ENCODE measurements at regions not wholly inside any gene's neighbourhood (a gene's known extent, or its start where the extent isn't known, plus 50 kb on each side); places are given as distances from the start of the nearest gene placed in this dataset.
A peak's percentile ranks its signal among the peaks of the same experiment; 100 is the strongest.

- Histone ChIP-seq H2AK5ac (ENCODE audit: insufficient read length, low read length) (no peak overlapping the region), H3K18ac (ENCODE audit: insufficient read length, low read depth, low read length) (no peak overlapping the region), H2BK15ac (ENCODE audit: low read depth, low read length) (no peak overlapping the region), H3K79me2 (ENCODE audit: insufficient read depth, low read length) (no peaks in the 10 kb centered on the region), H3K4ac (ENCODE audit: low read depth, low read length) (no peak overlapping the region), H2BK120ac (ENCODE audit: low read depth, low read length, poor library complexity, severe bottlenecking) (no peak overlapping the region), H3K27ac (ENCODE audit: insufficient read length, low read depth, low read length) (no peak overlapping the region), H2AFZ (ENCODE audit: low read length) (peak overlapping the region; percentile 99), H3K14ac (ENCODE audit: insufficient read depth, low read length) (no peak overlapping the region), H3T11ph (ENCODE audit: low read length) (no peak overlapping the region), H4K91ac (ENCODE audit: insufficient read length, low read depth, low read length) (no peak overlapping the region), H3K4me2 (ENCODE audit: insufficient read depth, insufficient read length, low read length) (no peak overlapping the region), H3K23ac (ENCODE audit: insufficient read length, low read depth, low read length) (no peak overlapping the region), H2BK5ac (ENCODE audit: insufficient read length, low read length) (no peak overlapping the region), H3K27me3 (ENCODE audit: insufficient read depth, low read length) (no peaks in the 10 kb centered on the region), H3K23me2 (ENCODE audit: insufficient read length, low read depth, low read length, poor library complexity, severe bottlenecking) (no peaks in the 10 kb centered on the region), H3K4me1 (ENCODE audit: insufficient read depth, low read length) (no peaks in the 10 kb centered on the region; the same call in 1 of the 2 replicates), H3K56ac (ENCODE audit: insufficient read length, low read depth, low read length) (no peak overlapping the region), H4K8ac (replicated peaks; ENCODE audit: insufficient read length, low read depth, low read length) (no peak overlapping the region), H4K20me1 (ENCODE audit: control insufficient read depth, insufficient read depth, insufficient read length) (no peaks in the 10 kb centered on the region), H3K79me1 (ENCODE audit: insufficient read depth, low read depth, low read length, poor library complexity, severe bottlenecking) (no peaks in the 10 kb centered on the region), H2BK12ac (ENCODE audit: insufficient read length, low read depth, low read length) (no peak overlapping the region), H3K9me3 (ENCODE audit: control insufficient read depth, low read depth, low read length) (no peaks in the 10 kb centered on the region), H2BK20ac (ENCODE audit: low read depth, low read length, poor library complexity, severe bottlenecking) (no peak overlapping the region), H4K5ac (ENCODE audit: insufficient read length, low read depth, low read length) (no peak overlapping the region), H3K9ac (ENCODE audit: extremely low read depth, insufficient read length, low read length) (no peak overlapping the region)
- TF ChIP-seq, protein P1, sequence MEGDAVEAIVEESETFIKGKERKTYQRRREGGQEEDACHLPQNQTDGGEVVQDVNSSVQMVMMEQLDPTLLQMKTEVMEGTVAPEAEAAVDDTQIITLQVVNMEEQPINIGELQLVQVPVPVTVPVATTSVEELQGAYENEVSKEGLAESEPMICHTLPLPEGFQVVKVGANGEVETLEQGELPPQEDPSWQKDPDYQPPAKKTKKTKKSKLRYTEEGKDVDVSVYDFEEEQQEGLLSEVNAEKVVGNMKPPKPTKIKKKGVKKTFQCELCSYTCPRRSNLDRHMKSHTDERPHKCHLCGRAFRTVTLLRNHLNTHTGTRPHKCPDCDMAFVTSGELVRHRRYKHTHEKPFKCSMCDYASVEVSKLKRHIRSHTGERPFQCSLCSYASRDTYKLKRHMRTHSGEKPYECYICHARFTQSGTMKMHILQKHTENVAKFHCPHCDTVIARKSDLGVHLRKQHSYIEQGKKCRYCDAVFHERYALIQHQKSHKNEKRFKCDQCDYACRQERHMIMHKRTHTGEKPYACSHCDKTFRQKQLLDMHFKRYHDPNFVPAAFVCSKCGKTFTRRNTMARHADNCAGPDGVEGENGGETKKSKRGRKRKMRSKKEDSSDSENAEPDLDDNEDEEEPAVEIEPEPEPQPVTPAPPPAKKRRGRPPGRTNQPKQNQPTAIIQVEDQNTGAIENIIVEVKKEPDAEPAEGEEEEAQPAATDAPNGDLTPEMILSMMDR (conservative IDR thresholded peaks at IDR 0.05): peak; percentile 96
- DNase-seq: peak; percentile 95
- Mint-ChIP-seq H3K9me3 (no peaks in the 10 kb centered on the region), H3K27me3 (ENCODE audit: low read depth) (peaks cover 3% of the 10 kb centered on the region; the same call in 1 of the 2 replicates), H3K4me3 (no peak overlapping the region), H3K27ac (no peak overlapping the region), H3K4me1 (peaks cover 7 to 8% of the 10 kb centered on the region in 2 experiments; a peak in 2 of 4 replicates), H3K36me3 (ENCODE audit: insufficient read depth in 1 of 3, low read depth in 3 of 3) (no peaks in the 10 kb centered on the region)
- WGBS (ENCODE audit: extremely low coverage, insufficient read length, low lambda C conversion rate): no CpG with 5 or more reads among the region's 13 CpGs
These were observed 82.2 kb upstream of the CPSF6 start for GRCh38 chr12:69157023-69157655.
